GM13976 (cell line): ENCODE measurements at regions not wholly inside any gene's neighbourhood (a gene's known extent, or its start where the extent isn't known, plus 50 kb on each side); places are given as distances from the start of the nearest gene placed in this dataset.

ENCODE experiments used
- DNase-seq: peaks from one replicate; pipeline ENCODE4 v3.0.0; 2012; ENCODE audit warnings: low spot score
- CTCF ChIP-seq: IDR thresholded peaks from 2 replicates; pipeline ENCODE4 v1.5.1; 2012; ENCODE audit warnings: borderline replicate concordance, mild to moderate bottlenecking; ENCODE audit not compliant: insufficient read depth; ENCODE audit errors: extremely low read depth, missing control alignments, control extremely low read depth
- in situ Hi-C: fragments of 300-500 bp; cut with MboI; formaldehyde crosslinking; loops from one replicate; pipeline ENCODE4 v1.12.0; 2022; ENCODE audit warnings: low sequenced_read_pairs, mixed read lengths, inconsistent platforms; ENCODE audit not compliant: unreplicated experiment

DNA sequence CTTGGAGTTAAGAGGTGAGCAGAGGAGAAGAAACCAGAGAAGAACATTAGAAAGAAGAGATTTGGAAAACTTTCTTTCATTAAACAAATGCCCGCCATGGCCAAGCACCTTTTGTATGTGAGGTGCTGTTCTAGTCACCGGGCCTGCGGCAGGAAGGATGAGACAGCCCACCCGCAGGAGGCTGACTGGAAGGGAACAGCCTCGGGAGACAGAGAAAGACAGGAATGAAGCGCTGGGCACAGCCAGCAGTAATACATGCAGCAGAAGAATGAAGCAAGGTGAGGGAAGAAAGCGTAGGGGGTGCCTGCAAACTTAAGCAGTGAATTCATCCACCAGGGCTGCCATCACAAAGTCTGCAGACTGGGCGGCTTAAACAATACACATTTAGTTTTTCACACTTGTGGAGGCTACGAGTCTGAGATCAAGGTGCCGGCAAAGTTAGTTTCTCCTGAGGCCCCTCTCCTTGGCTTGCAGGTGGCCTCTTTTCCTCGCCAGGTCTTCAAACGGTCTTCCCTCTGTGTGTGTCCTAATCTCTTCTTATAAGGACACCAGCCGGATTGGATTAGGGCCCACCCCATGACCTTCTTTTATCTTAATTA lies 188.1 kb downstream of the PSMG1 start:
- DNase-seq = no peak
- TF ChIP-seq CTCF = no peak
- in situ Hi-C loops = no loop called here

DNA sequence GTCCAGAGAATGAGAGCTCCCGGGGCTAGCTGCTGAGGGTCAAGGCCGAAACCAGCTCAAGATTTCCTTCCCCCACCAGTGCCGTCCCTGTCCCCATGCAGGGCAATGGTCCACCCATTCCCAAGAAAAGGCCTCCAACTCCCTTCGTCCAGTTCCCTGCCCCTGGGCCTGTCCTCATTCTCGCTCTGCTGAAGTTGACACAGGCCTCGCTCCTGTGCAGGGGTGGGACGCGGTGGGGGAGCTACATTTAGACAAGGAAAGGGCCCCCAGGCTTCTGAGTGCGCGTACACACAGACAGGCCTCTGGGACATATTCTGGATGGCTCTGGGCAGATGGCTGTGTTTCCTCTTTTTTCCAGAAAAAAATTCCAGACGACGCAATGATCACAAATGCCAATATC lies 188.3 kb downstream of the ETS2 start:
- TF ChIP-seq CTCF = no peak
- in situ Hi-C loops = no loop called here
- DNase-seq = no peak

- no peak for TF ChIP-seq CTCF
- in situ Hi-C loops = no loop called here
- DNase-seq = no peak
Observed at GRCh38 chr21:38993561-38993960, 187.8 kb downstream of the ETS2 start.

DNA sequence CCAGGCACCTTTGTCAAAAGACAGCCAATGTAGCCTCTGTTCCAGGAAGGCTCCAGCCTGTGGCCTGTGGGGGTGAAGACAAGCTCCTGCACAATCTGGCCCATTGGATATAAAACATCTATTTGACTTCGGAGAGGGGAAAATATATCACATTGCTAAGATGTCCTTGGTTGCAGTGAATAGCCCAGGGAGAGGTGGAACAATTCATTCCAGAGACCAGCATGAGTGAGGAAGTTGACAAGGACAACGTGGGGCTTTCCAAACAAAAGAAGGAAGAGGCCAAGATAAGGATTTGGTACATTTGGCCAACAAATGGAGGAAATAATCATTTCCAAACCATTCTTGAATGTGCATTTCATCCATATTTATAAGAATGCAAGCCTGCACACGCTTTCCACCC lies 187.0 kb downstream of the ETS2 start:
- no peak for TF ChIP-seq CTCF
- in situ Hi-C loops = no loop called here
- no peak for DNase-seq

DNA sequence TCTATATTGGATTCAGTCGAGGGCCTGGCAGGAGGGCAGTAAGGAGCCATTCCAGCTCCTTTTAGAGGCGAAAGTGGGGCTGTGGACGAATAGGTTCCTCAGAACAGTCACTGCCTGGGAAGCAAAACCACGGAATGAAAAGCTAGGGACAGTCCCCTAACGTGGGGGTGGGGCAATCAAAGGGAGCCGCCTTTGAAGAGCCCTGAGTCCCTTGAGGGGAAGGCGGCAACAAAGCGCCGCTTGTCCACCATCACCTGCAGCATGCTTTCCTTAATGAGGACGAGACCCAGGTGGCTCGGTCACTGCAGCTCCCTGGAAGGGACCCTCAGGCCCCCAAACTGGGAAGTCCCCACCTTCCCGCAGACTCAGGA lies 184.7 kb downstream of the ETS2 start:
- DNase-seq = no peak
- in situ Hi-C loops = no loop called here

DNA sequence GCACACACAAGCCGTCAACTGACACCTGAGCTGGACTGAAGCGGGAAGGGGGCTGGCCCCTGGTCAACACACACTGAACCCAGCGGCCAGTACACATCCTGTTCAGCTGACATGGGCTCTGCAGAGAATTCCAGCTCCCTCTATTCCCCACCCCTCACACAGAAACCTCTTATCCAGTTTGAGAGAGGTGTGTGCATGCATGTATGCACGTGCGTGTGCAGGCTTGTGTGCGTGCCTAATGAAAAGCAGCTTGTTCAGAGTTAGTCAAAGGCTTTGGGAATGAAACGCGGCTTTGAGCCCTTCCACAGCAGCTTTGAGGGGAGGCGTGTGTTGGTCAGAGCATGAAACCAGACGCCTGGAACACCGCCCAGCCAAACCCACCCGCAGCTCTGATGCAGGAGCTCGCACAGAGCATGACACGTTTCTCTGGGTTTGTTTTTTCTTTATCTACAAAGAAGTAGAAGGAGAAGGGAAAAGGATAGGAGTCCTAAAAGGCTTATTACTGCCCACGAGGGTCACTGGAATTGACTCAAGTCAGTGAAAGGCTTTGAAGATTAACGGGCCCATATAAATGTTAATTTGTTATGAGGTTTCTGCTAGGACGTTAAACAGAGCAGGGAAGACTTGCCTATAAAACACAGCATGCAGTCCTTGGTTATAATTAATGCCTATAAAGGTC lies 184.2 kb downstream of the ETS2 start:
- no peak for TF ChIP-seq CTCF
- in situ Hi-C loops = no loop called here
- no peak for DNase-seq

More for the DNA sequence above, 184.7 kb downstream of the ETS2 start:
- no peak for TF ChIP-seq CTCF
